Karpas-422 (cell line): ENCODE measurements at regions not wholly inside any gene's neighbourhood (a gene's known extent, or its start where the extent isn't known, plus 50 kb on each side); places are given as distances from the start of the nearest gene placed in this dataset.

Experiments
- DNase-seq: peaks from one replicate; pipeline ENCODE4 v3.0.0-alpha.2; 2015
- H2AFZ ChIP-seq: fragments of 200-600 bp; sonication (generic); 2 replicates; pipeline ENCODE4 v1.6.1; 2014; ENCODE audit warnings: antibody characterized with exemption, low read length, mixed read lengths
- H3K27ac ChIP-seq: fragments of 200-600 bp; sonication (generic); 2 replicates; pipeline ENCODE4 v1.5.1; 2014; ENCODE audit warnings: mild to moderate bottlenecking, low read length, moderate library complexity
- H3K27me3 ChIP-seq: fragments of 200-600 bp; sonication (generic); 2 replicates; pipeline ENCODE4 v1.6.1; 2014; ENCODE audit warnings: low read length, mixed read lengths
- H3K36me3 ChIP-seq: fragments of 200-600 bp; sonication (generic); 2 replicates; pipeline ENCODE4 v1.6.1; 2014; ENCODE audit warnings: low read length, mixed read lengths; ENCODE audit not compliant: insufficient read depth
- H3K4me1 ChIP-seq: fragments of 200-600 bp; sonication (generic); 2 replicates; pipeline ENCODE4 v1.6.1; 2014; ENCODE audit warnings: mild to moderate bottlenecking, low read length, mixed read lengths
- H3K4me2 ChIP-seq: fragments of 200-600 bp; sonication (generic); 2 replicates; pipeline ENCODE4 v1.6.1; 2014; ENCODE audit warnings: low read length, low read depth, mild to moderate bottlenecking; ENCODE audit not compliant: poor library complexity, severe bottlenecking
- H3K4me3 ChIP-seq: fragments of 200-600 bp; sonication (generic); 2 replicates; pipeline ENCODE4 v1.5.1; 2014; ENCODE audit warnings: mild to moderate bottlenecking, antibody characterized with exemption, low read length, mixed read lengths
- H3K79me2 ChIP-seq: fragments of 200-600 bp; sonication (generic); 2 replicates; pipeline ENCODE4 v1.6.1; 2014; ENCODE audit warnings: mild to moderate bottlenecking, low read length, mixed read lengths
- H3K9ac ChIP-seq: fragments of 200-600 bp; sonication (generic); 2 replicates; pipeline ENCODE4 v1.6.0; 2014; ENCODE audit warnings: low read length
- H3K9me2 ChIP-seq: fragments of 200-600 bp; sonication (generic), shearing (Covaris generic); replicated peaks from 2 replicates; pipeline ENCODE4 v1.6.0; 2014; ENCODE audit warnings: mild to moderate bottlenecking, low read length, moderate library complexity; ENCODE audit not compliant: insufficient read depth
- H3K9me3 ChIP-seq: fragments of 300-700, 200-600 bp; sonication (generic); 2 replicates; pipeline ENCODE4 v1.6.1; 2014; ENCODE audit warnings: low read length, mixed read lengths
- H4K20me1 ChIP-seq: fragments of 200-600 bp; sonication (generic); 2 replicates; pipeline ENCODE4 v1.6.1; 2014; ENCODE audit warnings: mild to moderate bottlenecking, antibody characterized with exemption, low read length, low read depth; ENCODE audit not compliant: insufficient read depth

- Histone ChIP-seq H3K36me3 (no peaks in the 10 kb centered on the region), H3K27ac (no peak overlapping the region)
- DNase-seq: no peak
Measured at GRCh38 chr13:107220245-107220644, 652.3 kb upstream of the ARGLU1 start.

GRCh38 chr13:107217251-107217650 lies 649.3 kb upstream of the ARGLU1 start:
- H3K9ac ChIP-seq: no peak overlapping the region

More at GRCh38 chr13:107220245-107220644, 652.3 kb upstream of the ARGLU1 start:
- peaks cover 4% of the 10 kb centered on the region; the same call in 1 of the 2 replicates for H3K9me3 ChIP-seq
- H3K4me2 ChIP-seq: no peak overlapping the region
- H4K20me1 ChIP-seq: no peaks in the 10 kb centered on the region
- H3K9ac ChIP-seq: no peak overlapping the region
- H3K27me3 ChIP-seq: no peaks in the 10 kb centered on the region
- no peaks in the 10 kb centered on the region for H3K4me1 ChIP-seq
- H3K4me3 ChIP-seq: no peak overlapping the region
- H3K79me2 ChIP-seq: no peaks in the 10 kb centered on the region
- H2AFZ ChIP-seq: no peak overlapping the region
- no peaks in the 10 kb centered on the region; the same call in 1 of the 2 replicates for H3K9me2 ChIP-seq

GRCh38 chr13:107216046-107216755 lies 648.3 kb upstream of the ARGLU1 start:
- Histone ChIP-seq H3K9ac (no peak overlapping the region), H4K20me1 (no peaks in the 10 kb centered on the region), H3K79me2 (no peaks in the 10 kb centered on the region), H3K4me1 (no peaks in the 10 kb centered on the region), H3K27me3 (no peaks in the 10 kb centered on the region), H3K9me3 (peaks cover 4% of the 10 kb centered on the region; the same call in 1 of the 2 replicates), H3K4me3 (no peak overlapping the region), H2AFZ (no peak overlapping the region), H3K9me2 (no peaks in the 10 kb centered on the region; the same call in 1 of the 2 replicates), H3K36me3 (no peaks in the 10 kb centered on the region), H3K4me2 (no peak overlapping the region), H3K27ac (no peak overlapping the region)
- DNase-seq: no peak

More at GRCh38 chr13:107217251-107217650, 649.3 kb upstream of the ARGLU1 start:
- Histone ChIP-seq H3K9me2 (no peaks in the 10 kb centered on the region; the same call in 1 of the 2 replicates), H2AFZ (no peak overlapping the region), H3K4me1 (no peaks in the 10 kb centered on the region), H3K9me3 (peaks cover 4% of the 10 kb centered on the region; the same call in 1 of the 2 replicates), H4K20me1 (no peaks in the 10 kb centered on the region), H3K27me3 (no peaks in the 10 kb centered on the region), H3K79me2 (no peaks in the 10 kb centered on the region), H3K4me3 (no peak overlapping the region), H3K27ac (no peak overlapping the region), H3K4me2 (no peak overlapping the region), H3K36me3 (no peaks in the 10 kb centered on the region)
- DNase-seq: no peak

GRCh38 chr13:107211073-107211472 lies 643.1 kb upstream of the ARGLU1 start:
- Histone ChIP-seq H3K27me3 (no peaks in the 10 kb centered on the region), H3K4me1 (no peaks in the 10 kb centered on the region), H3K27ac (no peak overlapping the region), H3K9ac (no peak overlapping the region), H4K20me1 (no peaks in the 10 kb centered on the region), H3K9me2 (no peaks in the 10 kb centered on the region), H2AFZ (no peak overlapping the region), H3K79me2 (no peaks in the 10 kb centered on the region), H3K36me3 (no peaks in the 10 kb centered on the region), H3K9me3 (no peaks in the 10 kb centered on the region), H3K4me2 (no peak overlapping the region), H3K4me3 (no peak overlapping the region)
- peak; percentile 89 for DNase-seq

GRCh38 chr13:107210723-107211030 lies 642.7 kb upstream of the ARGLU1 start:
- Histone ChIP-seq H3K27me3 (no peaks in the 10 kb centered on the region), H3K4me2 (no peak overlapping the region), H3K27ac (no peak overlapping the region), H3K9me2 (no peaks in the 10 kb centered on the region), H3K9ac (no peak overlapping the region), H3K36me3 (no peaks in the 10 kb centered on the region), H3K4me1 (no peaks in the 10 kb centered on the region), H2AFZ (no peak overlapping the region), H3K79me2 (no peaks in the 10 kb centered on the region), H3K9me3 (no peaks in the 10 kb centered on the region), H3K4me3 (no peak overlapping the region), H4K20me1 (no peaks in the 10 kb centered on the region)
- no peak for DNase-seq

- H3K9me2 ChIP-seq: no peaks in the 10 kb centered on the region
- H3K4me2 ChIP-seq: no peak overlapping the region
Measured at GRCh38 chr13:107209824-107210722, 642.1 kb upstream of the ARGLU1 start.

GRCh38 chr13:107208889-107209288 lies 641.0 kb upstream of the ARGLU1 start:
- no peak overlapping the region for H3K4me2 ChIP-seq
- no peaks in the 10 kb centered on the region for H3K9me2 ChIP-seq
- no peak overlapping the region for H2AFZ ChIP-seq
- no peaks in the 10 kb centered on the region for H3K4me1 ChIP-seq
- no peaks in the 10 kb centered on the region for H3K36me3 ChIP-seq
- no peak overlapping the region for H3K4me3 ChIP-seq
- no peak overlapping the region for H3K27ac ChIP-seq
- no peaks in the 10 kb centered on the region for H3K27me3 ChIP-seq
- no peaks in the 10 kb centered on the region for H3K79me2 ChIP-seq
- H3K9ac ChIP-seq: no peak overlapping the region
- no peaks in the 10 kb centered on the region for H3K9me3 ChIP-seq
- no peaks in the 10 kb centered on the region for H4K20me1 ChIP-seq
- DNase-seq: no peak

More at GRCh38 chr13:107209824-107210722, 642.1 kb upstream of the ARGLU1 start:
- no peak overlapping the region for H3K4me3 ChIP-seq
- no peaks in the 10 kb centered on the region for H3K4me1 ChIP-seq
- no peak overlapping the region for H3K9ac ChIP-seq
- H3K79me2 ChIP-seq: no peaks in the 10 kb centered on the region
- no peak overlapping the region for H3K27ac ChIP-seq
- no peak overlapping the region for H2AFZ ChIP-seq
- H3K36me3 ChIP-seq: no peaks in the 10 kb centered on the region
- H3K9me3 ChIP-seq: no peaks in the 10 kb centered on the region
- H3K27me3 ChIP-seq: no peaks in the 10 kb centered on the region
- DNase-seq: no peak
- H4K20me1 ChIP-seq: no peaks in the 10 kb centered on the region

GRCh38 chr13:107205318-107206104 lies 637.6 kb upstream of the ARGLU1 start:
- H3K9me2 ChIP-seq: no peaks in the 10 kb centered on the region
- H2AFZ ChIP-seq: no peak overlapping the region
- no peaks in the 10 kb centered on the region for H3K9me3 ChIP-seq
- DNase-seq: peak; percentile 80
- H3K4me2 ChIP-seq: no peak overlapping the region
- H3K9ac ChIP-seq: no peak overlapping the region
- no peaks in the 10 kb centered on the region for H3K79me2 ChIP-seq
- H3K27me3 ChIP-seq: no peaks in the 10 kb centered on the region
- H3K4me1 ChIP-seq: no peaks in the 10 kb centered on the region
- H3K27ac ChIP-seq: no peak overlapping the region
- no peaks in the 10 kb centered on the region for H3K36me3 ChIP-seq
- H3K4me3 ChIP-seq: no peak overlapping the region
- no peaks in the 10 kb centered on the region for H4K20me1 ChIP-seq
